ENCODE measurements at regions not wholly inside any gene's neighbourhood (a gene's known extent, or its start where the extent isn't known, plus 50 kb on each side); places are given as distances from the start of the nearest gene placed in this dataset.

DNA sequence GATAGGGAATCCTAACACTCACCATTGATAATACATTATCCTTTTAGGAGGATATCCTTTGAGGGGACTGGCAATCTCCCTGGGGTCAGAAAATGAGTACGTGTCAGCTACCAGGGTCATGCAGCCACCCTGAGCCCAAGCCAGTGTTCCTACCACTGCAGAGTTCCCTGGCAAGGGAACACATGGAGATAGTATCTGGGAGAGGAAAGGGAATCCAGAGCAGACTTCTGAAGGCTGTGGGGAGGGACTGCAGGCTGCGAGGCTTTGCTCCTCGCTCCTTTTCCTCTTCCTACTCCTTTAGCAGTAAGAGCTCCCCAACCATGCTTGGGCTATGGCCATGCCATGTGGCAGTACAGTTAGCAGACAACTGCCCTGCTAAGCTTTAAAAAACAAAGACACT, 62.9 kb upstream of the TJP1 start:
- TF ChIP-seq, protein P1, sequence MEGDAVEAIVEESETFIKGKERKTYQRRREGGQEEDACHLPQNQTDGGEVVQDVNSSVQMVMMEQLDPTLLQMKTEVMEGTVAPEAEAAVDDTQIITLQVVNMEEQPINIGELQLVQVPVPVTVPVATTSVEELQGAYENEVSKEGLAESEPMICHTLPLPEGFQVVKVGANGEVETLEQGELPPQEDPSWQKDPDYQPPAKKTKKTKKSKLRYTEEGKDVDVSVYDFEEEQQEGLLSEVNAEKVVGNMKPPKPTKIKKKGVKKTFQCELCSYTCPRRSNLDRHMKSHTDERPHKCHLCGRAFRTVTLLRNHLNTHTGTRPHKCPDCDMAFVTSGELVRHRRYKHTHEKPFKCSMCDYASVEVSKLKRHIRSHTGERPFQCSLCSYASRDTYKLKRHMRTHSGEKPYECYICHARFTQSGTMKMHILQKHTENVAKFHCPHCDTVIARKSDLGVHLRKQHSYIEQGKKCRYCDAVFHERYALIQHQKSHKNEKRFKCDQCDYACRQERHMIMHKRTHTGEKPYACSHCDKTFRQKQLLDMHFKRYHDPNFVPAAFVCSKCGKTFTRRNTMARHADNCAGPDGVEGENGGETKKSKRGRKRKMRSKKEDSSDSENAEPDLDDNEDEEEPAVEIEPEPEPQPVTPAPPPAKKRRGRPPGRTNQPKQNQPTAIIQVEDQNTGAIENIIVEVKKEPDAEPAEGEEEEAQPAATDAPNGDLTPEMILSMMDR (IDR thresholded peaks at IDR 0.05) = no peak
- TF ChIP-seq POLR2A (IDR thresholded peaks at IDR 0.05) = no peak
